Mononuclear cell (primary cell): ENCODE measurements at regions not wholly inside any gene's neighbourhood (a gene's known extent, or its start where the extent isn't known, plus 50 kb on each side); places are given as distances from the start of the nearest gene placed in this dataset.

ENCODE experiments used
- H3K27me3 ChIP-seq: 2 replicates; pipeline ENCODE4 v1.6.0; 2011; ENCODE audit warnings: low read length, control low read depth; ENCODE audit not compliant: insufficient read depth
- H3K4me1 ChIP-seq: 2 replicates; pipeline ENCODE4 v1.5.1; 2011; ENCODE audit warnings: mild to moderate bottlenecking, low read length, control low read depth; ENCODE audit not compliant: insufficient read depth
- H3K4me3 ChIP-seq: 2 replicates; pipeline ENCODE4 v1.5.1; 2011; ENCODE audit warnings: mild to moderate bottlenecking, low read length, moderate library complexity
- H3K9me3 ChIP-seq: 2 replicates; pipeline ENCODE4 v1.5.1; 2011; ENCODE audit warnings: low read depth, mild to moderate bottlenecking, control low read depth, low read length

- Histone ChIP-seq H3K27me3 (peaks cover 8% of the 10 kb centered on the region), H3K9me3 (no peaks in the 10 kb centered on the region), H3K4me3 (no peak overlapping the region), H3K4me1 (no peaks in the 10 kb centered on the region)
These were observed 65.3 kb downstream of the CPN2 start for GRCh38 chr3:194285850-194286197.

- no peaks in the 10 kb centered on the region for H3K4me1 ChIP-seq
- H3K27me3 ChIP-seq: peaks cover 8% of the 10 kb centered on the region
- H3K4me3 ChIP-seq: no peak overlapping the region
- H3K9me3 ChIP-seq: no peaks in the 10 kb centered on the region
These were observed 64.6 kb downstream of the CPN2 start for GRCh38 chr3:194286375-194287146.

GRCh38 chr3:194287374-194287773 lies 63.8 kb downstream of the CPN2 start:
- Histone ChIP-seq H3K9me3 (no peaks in the 10 kb centered on the region), H3K4me1 (no peaks in the 10 kb centered on the region), H3K27me3 (peaks cover 8% of the 10 kb centered on the region), H3K4me3 (no peak overlapping the region)

DNA sequence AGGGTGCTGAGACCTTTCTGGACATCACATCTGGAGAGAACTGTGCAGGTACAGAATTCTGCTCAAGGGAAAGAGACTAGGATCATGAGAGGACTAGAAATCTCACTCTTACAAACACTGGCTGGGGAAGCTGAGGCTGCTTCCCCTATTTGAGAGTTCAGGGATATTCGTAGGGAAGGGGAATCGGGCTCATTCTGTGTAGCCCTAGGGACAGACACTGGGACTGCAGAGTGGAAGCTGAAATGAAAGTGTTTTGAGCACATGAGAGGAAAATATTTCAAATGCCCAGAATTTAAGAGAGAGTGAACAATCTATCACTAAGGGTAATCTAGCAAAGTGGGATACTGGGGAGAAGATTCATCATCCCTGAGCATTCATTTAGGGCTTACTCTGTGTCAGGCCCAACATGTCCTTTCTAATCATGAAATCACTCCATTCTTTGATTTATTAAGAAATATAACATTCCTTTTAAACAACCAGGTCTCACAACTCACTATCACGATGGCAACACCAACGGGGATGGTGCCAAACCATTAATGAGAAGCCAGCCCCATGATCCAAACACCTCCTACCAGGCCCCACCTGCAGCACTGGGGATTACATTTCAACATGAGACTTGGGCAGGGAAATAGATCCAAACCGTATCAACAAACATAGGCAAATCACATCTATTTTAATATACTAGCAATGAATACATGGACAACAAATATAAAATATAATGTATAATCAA lies 63.0 kb downstream of the CPN2 start:
- no peaks in the 10 kb centered on the region for H3K4me1 ChIP-seq
- H3K4me3 ChIP-seq: no peak overlapping the region
- H3K27me3 ChIP-seq: peaks cover 8% of the 10 kb centered on the region

More for the DNA sequence above, 63.0 kb downstream of the CPN2 start:
- no peaks in the 10 kb centered on the region for H3K9me3 ChIP-seq
